ENCODE measurements at regions not wholly inside any gene's neighbourhood (a gene's known extent, or its start where the extent isn't known, plus 50 kb on each side); places are given as distances from the start of the nearest gene placed in this dataset.
"Not testable (repeated sequence)": the region's sequence is repeated elsewhere in the genome, so short reads cannot be mapped to it uniquely, and the experiment has no call there.

GRCh38 chr4:112747036-112747435 lies 110.1 kb downstream of the LARP7 start:
- no peaks in the 10 kb centered on the region for H3K9me3 ChIP-seq (ENCODE audit: control insufficient read depth, low read length)
- no peak overlapping the region for H3K4me3 ChIP-seq (ENCODE audit: extremely low read depth, insufficient read depth, low read length, poor library complexity, severe bottlenecking)
- H3K36me3 ChIP-seq (ENCODE audit: control insufficient read depth, insufficient read depth, low read length): no peaks in the 10 kb centered on the region
- H3K4me1 ChIP-seq (ENCODE audit: control insufficient read depth, insufficient read depth, low read length, poor library complexity, severe bottlenecking): peaks cover 51% of the 10 kb centered on the region
- WGBS, 2 experiments (ENCODE audit: insufficient coverage in 2 of 2): no CpG with 5 or more reads among the region's 1 CpG
- H3K27ac ChIP-seq (ENCODE audit: low read depth, low read length, severe bottlenecking): peak overlapping the region; percentile 93

GRCh38 chr4:112748352-112748878 lies 111.5 kb downstream of the LARP7 start:
- Histone ChIP-seq H3K27ac (ENCODE audit: low read depth, low read length, severe bottlenecking) (peak overlapping the region; percentile 31), H3K4me1 (ENCODE audit: control insufficient read depth, insufficient read depth, low read length, poor library complexity, severe bottlenecking) (peaks cover 51% of the 10 kb centered on the region), H3K9me3 (ENCODE audit: control insufficient read depth, low read length) (no peaks in the 10 kb centered on the region), H3K4me3 (ENCODE audit: extremely low read depth, insufficient read depth, low read length, poor library complexity, severe bottlenecking) (no peak overlapping the region), H3K36me3 (ENCODE audit: control insufficient read depth, insufficient read depth, low read length) (no peaks in the 10 kb centered on the region)

- H3K27ac ChIP-seq (ENCODE audit: low read depth, low read length, severe bottlenecking): peak overlapping the region; percentile 50
- not testable (repeated sequence) for H3K36me3 ChIP-seq (ENCODE audit: control insufficient read depth, insufficient read depth, low read length); H3K9me3 ChIP-seq (ENCODE audit: control insufficient read depth, low read length); H3K4me3 ChIP-seq (ENCODE audit: extremely low read depth, insufficient read depth, low read length, poor library complexity, severe bottlenecking)
- WGBS, 2 experiments (ENCODE audit: insufficient coverage in 2 of 2): 76 to 79% methylated on average over 6 to 7 of the region's 7 CpGs
- H3K4me1 ChIP-seq (ENCODE audit: control insufficient read depth, insufficient read depth, low read length, poor library complexity, severe bottlenecking): peaks cover 58% of the 10 kb centered on the region
These were observed 113.8 kb downstream of the LARP7 start for GRCh38 chr4:112750749-112751148.

GRCh38 chr4:112751447-112751846 lies 114.5 kb downstream of the LARP7 start:
- H3K36me3 ChIP-seq (ENCODE audit: control insufficient read depth, insufficient read depth, low read length): no peaks in the 10 kb centered on the region
- H3K27ac ChIP-seq (ENCODE audit: low read depth, low read length, severe bottlenecking): peak overlapping the region; percentile 50
- peaks cover 58% of the 10 kb centered on the region for H3K4me1 ChIP-seq (ENCODE audit: control insufficient read depth, insufficient read depth, low read length, poor library complexity, severe bottlenecking)
- no peak overlapping the region for H3K4me3 ChIP-seq (ENCODE audit: extremely low read depth, insufficient read depth, low read length, poor library complexity, severe bottlenecking)
- no peaks in the 10 kb centered on the region for H3K9me3 ChIP-seq (ENCODE audit: control insufficient read depth, low read length)
- WGBS, 2 experiments (ENCODE audit: insufficient coverage in 2 of 2): no CpG with 5 or more reads among the region's 1 CpG

- H3K36me3 ChIP-seq (ENCODE audit: control insufficient read depth, insufficient read depth, low read length): no peaks in the 10 kb centered on the region
- H3K4me1 ChIP-seq (ENCODE audit: control insufficient read depth, insufficient read depth, low read length, poor library complexity, severe bottlenecking): peaks cover 55% of the 10 kb centered on the region
- WGBS, 2 experiments (ENCODE audit: insufficient coverage in 2 of 2): no CpG with 5 or more reads among the region's 1 CpG
These were observed 115.1 kb downstream of the LARP7 start for GRCh38 chr4:112752061-112752460.

GRCh38 chr4:112752510-112752909 lies 115.6 kb downstream of the LARP7 start:
- Histone ChIP-seq H3K4me3 (ENCODE audit: extremely low read depth, insufficient read depth, low read length, poor library complexity, severe bottlenecking) (no peak overlapping the region), H3K27ac (ENCODE audit: low read depth, low read length, severe bottlenecking) (no peak overlapping the region), H3K36me3 (ENCODE audit: control insufficient read depth, insufficient read depth, low read length) (no peaks in the 10 kb centered on the region), H3K4me1 (ENCODE audit: control insufficient read depth, insufficient read depth, low read length, poor library complexity, severe bottlenecking) (peaks cover 51% of the 10 kb centered on the region), H3K9me3 (ENCODE audit: control insufficient read depth, low read length) (no peaks in the 10 kb centered on the region)
- 94 to 100% methylated on average over 2 to 3 of the region's 3 CpGs for WGBS, 2 experiments (ENCODE audit: insufficient coverage in 2 of 2)

More at GRCh38 chr4:112752061-112752460, 115.1 kb downstream of the LARP7 start:
- Histone ChIP-seq H3K4me3 (ENCODE audit: extremely low read depth, insufficient read depth, low read length, poor library complexity, severe bottlenecking) (no peak overlapping the region), H3K27ac (ENCODE audit: low read depth, low read length, severe bottlenecking) (peak overlapping the region; percentile 2), H3K9me3 (ENCODE audit: control insufficient read depth, low read length) (no peaks in the 10 kb centered on the region)

GRCh38 chr4:112753333-112753732 lies 116.4 kb downstream of the LARP7 start:
- no peak overlapping the region for H3K27ac ChIP-seq (ENCODE audit: low read depth, low read length, severe bottlenecking)
- H3K36me3 ChIP-seq (ENCODE audit: control insufficient read depth, insufficient read depth, low read length): no peaks in the 10 kb centered on the region
- no peaks in the 10 kb centered on the region for H3K9me3 ChIP-seq (ENCODE audit: control insufficient read depth, low read length)
- no peak overlapping the region for H3K4me3 ChIP-seq (ENCODE audit: extremely low read depth, insufficient read depth, low read length, poor library complexity, severe bottlenecking)
- H3K4me1 ChIP-seq (ENCODE audit: control insufficient read depth, insufficient read depth, low read length, poor library complexity, severe bottlenecking): peaks cover 42% of the 10 kb centered on the region
- WGBS, 2 experiments (ENCODE audit: insufficient coverage in 2 of 2): 91 to 100% methylated on average over 2 to 3 of the region's 3 CpGs

- no peak overlapping the region for H3K4me3 ChIP-seq (ENCODE audit: extremely low read depth, insufficient read depth, low read length, poor library complexity, severe bottlenecking)
- H3K36me3 ChIP-seq (ENCODE audit: control insufficient read depth, insufficient read depth, low read length): no peaks in the 10 kb centered on the region
- WGBS, 2 experiments (ENCODE audit: insufficient coverage in 2 of 2): 21 to 33% methylated on average over 1 to 3 of the region's 4 CpGs
- H3K9me3 ChIP-seq (ENCODE audit: control insufficient read depth, low read length): no peaks in the 10 kb centered on the region
- no peak overlapping the region for H3K27ac ChIP-seq (ENCODE audit: low read depth, low read length, severe bottlenecking)
- H3K4me1 ChIP-seq (ENCODE audit: control insufficient read depth, insufficient read depth, low read length, poor library complexity, severe bottlenecking): peaks cover 3% of the 10 kb centered on the region
These were observed 122.4 kb downstream of the LARP7 start for GRCh38 chr4:112759313-112759712.

- Histone ChIP-seq H3K4me3 (ENCODE audit: extremely low read depth, insufficient read depth, low read length, poor library complexity, severe bottlenecking) (no peak overlapping the region), H3K36me3 (ENCODE audit: control insufficient read depth, insufficient read depth, low read length) (no peaks in the 10 kb centered on the region), H3K27ac (ENCODE audit: low read depth, low read length, severe bottlenecking) (peak overlapping the region; percentile 26), H3K9me3 (ENCODE audit: control insufficient read depth, low read length) (no peaks in the 10 kb centered on the region), H3K4me1 (ENCODE audit: control insufficient read depth, insufficient read depth, low read length, poor library complexity, severe bottlenecking) (no peaks in the 10 kb centered on the region)
- 28% methylated on average over 3 of the region's 5 CpGs; no CpG with 5 or more reads in 1 of the 2 experiments for WGBS, 2 experiments (ENCODE audit: insufficient coverage in 2 of 2)
These were observed 128.5 kb downstream of the LARP7 start for GRCh38 chr4:112765317-112765974.

GRCh38 chr4:112766422-112766821 lies 129.5 kb downstream of the LARP7 start:
- H3K36me3 ChIP-seq (ENCODE audit: control insufficient read depth, insufficient read depth, low read length): no peaks in the 10 kb centered on the region
- 50 to 60% methylated on average over 1 of the region's 3 CpGs for WGBS, 2 experiments (ENCODE audit: insufficient coverage in 2 of 2)
- no peaks in the 10 kb centered on the region for H3K9me3 ChIP-seq (ENCODE audit: control insufficient read depth, low read length)
- no peak overlapping the region for H3K27ac ChIP-seq (ENCODE audit: low read depth, low read length, severe bottlenecking)
- no peak overlapping the region for H3K4me3 ChIP-seq (ENCODE audit: extremely low read depth, insufficient read depth, low read length, poor library complexity, severe bottlenecking)
- H3K4me1 ChIP-seq (ENCODE audit: control insufficient read depth, insufficient read depth, low read length, poor library complexity, severe bottlenecking): no peaks in the 10 kb centered on the region

GRCh38 chr4:112767386-112767785 lies 130.4 kb downstream of the LARP7 start:
- Histone ChIP-seq H3K36me3 (ENCODE audit: control insufficient read depth, insufficient read depth, low read length) (no peaks in the 10 kb centered on the region), H3K4me1 (ENCODE audit: control insufficient read depth, insufficient read depth, low read length, poor library complexity, severe bottlenecking) (no peaks in the 10 kb centered on the region), H3K4me3 (ENCODE audit: extremely low read depth, insufficient read depth, low read length, poor library complexity, severe bottlenecking) (no peak overlapping the region), H3K9me3 (ENCODE audit: control insufficient read depth, low read length) (no peaks in the 10 kb centered on the region), H3K27ac (ENCODE audit: low read depth, low read length, severe bottlenecking) (no peak overlapping the region)
- 83% methylated on average over 3 of the region's 6 CpGs; no CpG with 5 or more reads in 1 of the 2 experiments for WGBS, 2 experiments (ENCODE audit: insufficient coverage in 2 of 2)

All from mesodermal cell (in vitro differentiated cells).